Putamen (tissue), 1 donor: ENCODE measurements at regions not wholly inside any gene's neighbourhood (a gene's known extent, or its start where the extent isn't known, plus 50 kb on each side); places are given as distances from the start of the nearest gene placed in this dataset.
"Not testable (repeated sequence)": the region's sequence is repeated elsewhere in the genome, so short reads cannot be mapped to it uniquely, and the experiment has no call there.

Experiments used
- DNase-seq: peaks from one replicate; pipeline ENCODE4 v3.0.0-alpha.2; 2016; ENCODE audit warnings: low spot score

DNA sequence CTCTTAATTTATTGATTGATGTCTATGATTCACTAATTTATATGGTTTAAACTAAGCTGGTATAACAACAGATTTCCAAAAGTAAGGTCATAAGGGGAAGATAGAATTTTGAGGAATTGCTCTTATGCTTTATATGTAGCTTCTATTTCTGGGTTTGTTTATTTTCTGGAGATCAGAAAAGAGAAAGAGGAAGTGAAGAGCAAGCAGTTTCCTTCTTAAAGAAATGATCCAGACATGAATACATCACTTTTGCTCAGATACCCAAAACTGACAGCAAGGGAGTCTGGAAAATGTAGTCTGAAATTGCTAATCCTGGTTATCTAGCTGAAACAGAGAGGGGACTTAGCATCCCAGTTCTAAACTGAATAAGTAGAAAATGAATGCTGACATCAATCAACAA, 912.5 kb upstream of the CRIM1 start:
- peak; percentile 2 for DNase-seq

DNA sequence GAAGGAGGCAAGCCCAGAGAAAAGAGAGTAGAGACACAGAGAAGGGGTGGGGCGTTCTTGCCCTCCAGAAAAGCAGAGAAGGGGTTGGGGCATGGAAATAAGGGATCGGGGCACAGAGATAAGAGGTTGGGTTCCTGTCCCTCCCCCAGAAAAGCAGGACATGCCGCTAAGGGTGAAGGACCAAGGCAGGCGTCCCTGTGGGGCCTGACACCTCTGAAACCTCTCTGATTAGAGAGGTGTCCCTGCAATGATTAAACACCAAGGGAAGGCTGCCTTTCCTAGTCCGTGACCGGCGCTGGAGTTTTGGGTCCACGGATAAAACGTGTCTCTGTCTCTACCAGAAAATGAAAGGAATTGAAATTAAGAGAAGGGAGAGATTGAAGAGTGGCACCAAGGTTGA, 914.0 kb upstream of the CRIM1 start:
- DNase-seq = not testable (repeated sequence)

DNA sequence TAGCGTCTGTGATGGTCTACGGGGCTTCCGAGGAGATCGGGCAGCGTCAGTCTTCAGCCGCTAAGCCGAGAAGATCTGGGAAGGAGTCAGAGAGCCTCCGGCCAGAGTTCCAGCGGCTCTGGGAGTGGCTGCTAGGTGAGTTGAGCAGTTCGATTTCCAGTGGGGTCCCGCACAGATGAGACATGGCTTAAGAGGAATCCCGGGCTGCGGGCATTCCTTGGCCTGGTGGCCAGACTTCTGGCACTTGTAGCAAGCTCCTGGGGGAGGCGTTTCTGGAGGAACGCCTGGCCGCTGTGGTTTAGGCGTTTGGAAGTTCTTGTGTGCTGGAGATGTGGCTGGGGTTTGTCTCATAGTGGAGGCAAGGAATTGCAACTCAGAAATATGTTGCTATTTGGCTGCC, 915.3 kb upstream of the CRIM1 start:
- DNase-seq = not testable (repeated sequence)

DNA sequence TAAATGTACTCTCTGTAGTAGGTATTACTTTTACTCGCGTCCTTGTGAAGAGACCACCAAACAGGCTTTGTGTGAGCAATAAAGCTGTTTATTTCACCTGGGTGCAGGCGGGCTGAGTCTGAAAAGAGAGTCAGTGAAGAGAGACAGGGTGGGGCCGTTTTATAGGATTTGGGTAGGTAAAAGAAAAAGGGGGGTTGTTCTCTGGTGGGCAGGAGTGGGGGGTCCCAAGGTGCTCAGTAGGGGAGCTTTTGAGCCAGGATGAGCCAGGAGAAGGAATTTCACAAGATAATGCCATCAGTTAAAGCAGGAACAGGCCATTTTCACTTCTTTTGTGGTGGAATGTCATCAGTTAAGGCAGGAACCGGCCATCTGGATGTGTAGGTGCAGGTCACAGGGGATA, 918.7 kb upstream of the CRIM1 start:
- not testable (repeated sequence) for DNase-seq

DNA sequence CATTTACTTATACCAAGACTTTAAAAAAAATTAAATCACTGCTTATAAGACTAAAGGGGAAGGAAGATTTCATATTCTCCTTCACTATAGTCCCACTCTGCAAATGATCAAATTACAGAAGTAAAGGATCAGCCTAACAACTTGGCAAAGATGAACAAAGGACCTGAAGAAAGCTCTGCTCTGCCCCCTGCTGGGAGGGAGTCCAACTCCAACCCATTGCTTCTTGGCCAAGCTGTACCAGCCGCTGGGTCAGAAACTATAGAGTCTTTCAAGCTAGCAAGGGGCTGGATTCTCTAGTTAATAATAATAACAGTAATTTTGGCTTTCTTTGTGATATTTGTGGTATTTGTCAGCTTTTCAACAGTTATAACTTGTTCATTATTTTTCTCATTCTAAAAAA, 927.0 kb upstream of the CRIM1 start:
- peak; percentile 17 for DNase-seq

DNA sequence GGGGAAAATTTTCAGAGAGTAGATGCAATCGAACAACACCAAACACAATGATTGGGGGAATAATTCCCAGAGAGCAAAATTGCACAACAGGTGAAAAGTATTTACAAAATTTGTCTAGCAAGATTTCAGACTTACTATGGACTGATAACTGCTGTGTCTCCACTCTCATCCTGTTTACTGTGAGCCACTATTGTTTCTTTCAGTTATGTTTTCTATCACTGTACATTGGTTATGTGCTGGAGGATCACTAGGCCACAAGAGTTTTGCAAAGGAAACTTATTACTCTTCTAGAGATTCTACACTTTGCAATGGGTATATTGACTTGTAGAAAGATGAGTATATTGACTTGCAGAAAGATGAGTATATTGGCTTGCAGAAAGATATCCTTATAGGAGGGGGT, 934.1 kb upstream of the CRIM1 start:
- DNase-seq = no peak

DNA sequence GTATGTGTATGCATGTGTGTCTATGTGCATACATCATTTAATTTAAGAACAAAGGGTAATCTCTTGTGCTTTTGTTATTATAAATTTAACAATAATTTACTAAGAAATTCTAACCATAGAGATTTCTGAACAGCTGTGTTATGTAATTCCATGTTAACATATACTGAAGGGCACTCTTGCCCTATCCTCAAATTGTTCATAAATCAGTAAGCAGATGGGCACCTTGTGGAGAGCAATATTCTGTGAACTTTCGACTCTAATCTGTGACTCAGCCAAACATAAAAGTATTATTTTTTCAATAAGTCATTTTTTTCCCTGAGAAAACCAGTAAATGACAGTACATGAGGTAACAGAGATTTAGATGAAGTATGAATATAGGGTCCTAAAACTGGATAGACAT, 938.3 kb upstream of the CRIM1 start:
- DNase-seq = no peak

DNA sequence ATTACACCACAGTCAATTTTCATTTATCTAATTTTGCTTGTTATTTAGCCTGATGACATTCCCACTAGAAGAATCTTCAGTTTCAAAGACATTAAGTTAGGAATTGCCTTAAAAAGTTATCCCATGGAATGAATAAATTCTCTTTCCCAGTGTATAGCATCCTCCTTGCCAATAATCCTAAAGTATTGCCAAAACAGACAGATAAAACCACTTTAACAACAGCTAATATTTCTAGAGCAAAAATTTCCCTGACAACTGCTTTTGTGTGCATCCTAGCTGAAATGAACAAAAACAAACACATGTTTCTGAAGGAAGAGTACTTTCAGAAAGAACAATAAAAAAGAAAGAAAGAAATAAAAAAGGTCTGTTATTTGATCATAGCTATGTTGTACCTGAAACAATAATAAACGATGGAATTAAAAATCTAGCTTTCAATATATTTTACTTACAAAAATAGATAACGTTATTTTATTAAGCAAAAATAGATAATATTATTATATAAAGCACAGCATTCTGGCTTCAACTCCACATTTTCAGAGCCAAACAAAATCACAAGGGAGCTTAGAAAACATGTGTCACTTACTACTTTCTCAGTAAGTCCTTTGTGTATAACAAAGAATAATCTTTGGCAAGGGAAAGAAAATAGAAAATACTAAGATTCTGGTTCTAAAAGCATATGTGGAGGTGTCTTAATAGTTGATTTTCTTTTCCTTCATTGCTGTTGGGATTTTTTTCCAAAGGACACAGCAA, 939.0 kb upstream of the CRIM1 start:
- no peak for DNase-seq

DNA sequence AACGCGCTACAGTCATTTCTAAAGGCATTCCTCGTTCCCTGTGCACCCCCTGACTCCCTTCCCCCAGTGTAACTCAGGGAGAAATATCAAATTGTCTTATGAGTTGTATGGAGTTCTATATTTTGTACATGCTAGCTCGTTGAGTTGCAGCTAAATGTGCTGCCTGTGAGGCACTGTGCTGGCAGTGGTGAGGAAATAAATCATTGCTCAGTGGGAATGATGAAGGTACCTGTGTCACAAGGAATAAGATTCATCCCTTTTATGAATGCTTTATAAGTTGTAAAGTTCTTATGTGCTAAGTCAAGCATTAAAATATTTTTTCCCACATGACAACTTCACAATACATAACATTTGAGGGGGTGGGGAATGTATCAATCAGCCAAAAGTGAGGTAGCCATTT, 939.6 kb upstream of the CRIM1 start:
- no peak for DNase-seq

DNA sequence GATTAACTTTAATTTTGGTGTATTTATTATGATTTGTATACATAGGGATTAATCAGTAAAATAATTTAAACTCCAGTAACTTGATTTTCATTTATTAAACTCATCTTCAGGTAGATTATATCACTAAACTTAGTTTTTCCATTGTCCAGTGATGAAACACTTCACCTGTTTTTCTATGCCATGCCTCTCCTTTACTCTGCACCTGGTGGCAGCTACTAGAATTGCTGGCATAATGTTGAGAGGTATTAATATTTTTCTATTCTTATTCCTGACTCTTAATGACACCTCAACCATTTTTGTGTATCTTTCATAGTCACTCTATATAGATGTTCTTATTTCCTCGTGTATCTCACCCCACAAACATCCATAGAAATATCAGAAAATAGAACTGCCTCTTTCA, 940.3 kb upstream of the CRIM1 start:
- no peak for DNase-seq

DNA sequence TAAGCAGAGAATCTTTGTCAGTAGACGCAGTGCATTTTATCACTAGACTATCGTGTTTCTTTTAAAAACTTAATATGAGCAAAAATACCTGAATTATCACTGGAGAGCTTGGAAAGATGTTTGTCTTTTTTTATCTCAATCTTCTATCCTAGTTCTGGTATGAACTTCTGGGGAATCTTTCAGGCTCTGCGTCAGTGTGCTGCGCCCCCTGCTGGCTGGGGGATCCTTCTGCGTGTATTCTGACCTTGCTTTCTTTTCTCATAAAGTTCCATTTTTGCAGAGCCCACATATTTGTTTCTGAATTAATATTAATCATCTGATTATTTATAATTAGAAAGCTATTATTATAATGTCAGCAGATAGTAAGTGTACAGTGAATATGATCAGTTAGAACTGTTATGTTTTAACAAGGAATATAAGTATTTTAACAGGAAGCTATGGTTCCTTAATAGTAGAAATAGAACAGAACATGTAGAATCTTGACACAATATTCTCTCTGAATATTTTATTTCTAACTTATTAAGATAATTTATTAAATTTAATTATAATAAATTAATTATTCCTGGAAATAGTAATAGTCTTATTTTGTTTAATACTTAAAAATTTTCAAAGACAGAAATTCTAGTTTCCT, 945.0 kb upstream of the CRIM1 start:
- peak; percentile 56 for DNase-seq

DNA sequence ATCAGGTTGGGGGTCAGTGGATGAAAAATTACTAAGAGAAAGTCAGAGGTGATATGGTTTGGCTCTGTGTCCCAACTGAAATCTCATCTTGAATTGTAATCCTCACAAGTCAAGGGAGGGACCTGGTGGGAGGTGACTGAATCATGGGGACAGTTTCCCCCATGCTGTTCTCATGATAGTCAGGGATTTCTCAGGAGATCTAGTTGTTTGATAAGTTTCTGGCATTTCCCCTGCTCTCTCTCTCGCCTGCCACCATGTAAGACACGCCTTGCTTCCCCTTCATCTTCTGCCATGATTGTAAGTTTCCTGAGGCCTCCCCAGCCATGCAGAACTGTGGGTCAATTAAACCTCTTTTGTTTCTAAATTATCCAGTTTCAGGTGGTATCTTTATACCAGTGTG, 945.8 kb upstream of the CRIM1 start:
- DNase-seq = no peak

DNA sequence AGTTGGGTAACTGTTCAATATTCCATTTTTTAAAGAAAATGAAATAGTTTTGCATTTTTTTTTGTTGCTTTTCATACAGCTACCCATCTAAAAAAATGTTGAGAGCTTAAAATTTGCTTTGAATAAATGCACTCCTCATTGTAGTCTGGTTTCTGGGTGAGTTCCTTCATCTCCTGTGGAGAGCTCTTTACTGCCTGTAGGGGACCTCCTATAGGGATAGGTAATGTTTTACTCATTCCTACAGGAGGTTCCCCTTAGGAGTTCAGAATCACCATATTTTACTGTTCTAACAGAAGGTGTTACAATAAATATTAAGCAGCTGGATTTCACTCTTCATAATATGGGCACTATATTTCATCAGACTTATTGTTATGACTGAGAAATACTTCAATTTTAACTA, 947.3 kb upstream of the CRIM1 start:
- no peak for DNase-seq

DNA sequence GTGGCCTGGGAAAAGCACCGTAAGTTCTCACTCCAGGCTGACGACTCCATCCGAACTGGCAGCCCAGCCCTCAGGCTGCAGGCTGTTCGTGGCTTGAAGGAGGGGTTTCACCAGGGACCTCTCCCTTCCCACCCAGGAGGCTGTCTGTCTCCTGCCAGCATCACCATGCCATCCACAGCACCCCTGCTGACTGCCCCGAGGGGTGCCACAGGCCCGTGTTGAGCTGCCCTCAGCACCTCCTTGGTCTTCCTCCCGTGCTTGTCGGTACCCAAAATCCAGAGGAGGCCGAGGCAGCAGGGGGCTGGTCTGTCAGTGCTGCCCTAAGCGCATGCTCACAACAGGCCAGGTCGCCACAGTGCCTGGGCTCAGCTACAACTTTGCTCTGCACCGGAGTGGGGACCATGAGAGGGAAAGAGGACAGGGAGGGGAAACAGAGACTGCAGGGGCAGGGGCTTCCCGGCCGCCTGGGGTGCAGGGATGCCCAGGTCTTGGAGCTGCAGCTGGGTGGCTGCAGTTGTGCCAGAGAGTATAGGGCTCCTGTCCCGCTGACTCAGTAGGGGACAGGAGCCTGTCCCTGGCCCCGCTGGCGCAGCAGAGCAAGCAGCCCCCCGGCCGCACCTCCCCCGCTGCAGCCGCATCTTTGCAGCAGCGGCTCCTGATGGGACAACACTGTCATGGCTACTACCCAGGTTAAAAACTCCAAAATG, 963.7 kb upstream of the CRIM1 start:
- no peak for DNase-seq

DNA sequence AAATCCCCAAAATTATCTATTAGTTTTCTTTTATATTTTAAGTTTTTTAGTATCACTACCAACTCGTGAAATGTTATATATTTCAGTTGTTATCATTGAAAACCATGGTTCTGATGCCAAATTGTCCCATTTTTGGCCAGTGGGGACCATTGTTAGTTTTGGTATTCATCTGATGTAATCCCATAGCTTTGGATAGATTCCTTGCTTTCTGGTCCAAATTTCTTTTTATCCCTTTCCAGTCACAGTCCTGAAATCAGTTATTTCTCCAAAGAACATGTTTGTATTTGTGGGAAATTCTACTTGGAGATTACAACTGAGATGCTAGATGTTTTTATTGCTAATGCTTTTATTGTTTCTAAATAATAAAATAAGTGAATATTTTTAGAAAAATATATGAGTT, 976.8 kb upstream of the CRIM1 start:
- DNase-seq = no peak

DNA sequence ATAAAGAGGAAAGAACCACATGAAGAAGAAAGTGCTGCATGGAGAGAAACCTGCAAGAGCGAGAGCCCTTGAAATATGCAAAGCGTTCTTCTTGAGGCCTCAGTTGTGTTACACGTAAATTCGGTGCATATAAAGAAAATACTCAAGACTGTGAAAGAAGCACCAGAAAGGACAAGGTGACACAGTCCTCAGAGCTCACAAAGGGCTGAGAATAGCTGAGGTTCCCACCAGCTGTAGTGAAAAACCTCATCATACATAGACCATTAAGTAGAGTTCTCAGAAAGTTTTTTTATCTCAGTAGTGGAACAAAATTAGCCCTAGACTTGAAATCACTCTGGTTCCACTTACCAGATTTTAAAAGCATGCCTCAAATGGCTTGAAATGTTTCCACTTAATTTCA, 980.7 kb upstream of the CRIM1 start:
- no peak for DNase-seq

DNA sequence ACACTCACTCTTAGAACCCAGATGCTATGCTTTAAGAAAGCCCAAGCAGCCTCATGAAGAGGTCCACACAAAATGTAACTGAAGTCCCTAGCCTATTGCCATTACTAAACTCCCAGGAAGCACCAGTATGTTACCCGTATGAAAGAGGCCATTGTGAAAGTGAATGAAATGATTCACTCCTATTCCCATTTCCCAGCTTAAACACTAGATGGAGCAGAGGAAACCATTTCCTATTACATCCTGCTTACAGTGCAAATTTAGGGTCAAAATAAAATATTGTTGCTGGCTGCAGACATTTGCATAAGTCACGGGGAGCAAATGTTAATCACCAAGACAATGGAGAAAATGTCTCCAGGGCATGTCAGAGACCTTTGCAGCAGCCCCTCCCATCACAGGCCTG, 989.7 kb upstream of the CRIM1 start:
- no peak for DNase-seq

DNA sequence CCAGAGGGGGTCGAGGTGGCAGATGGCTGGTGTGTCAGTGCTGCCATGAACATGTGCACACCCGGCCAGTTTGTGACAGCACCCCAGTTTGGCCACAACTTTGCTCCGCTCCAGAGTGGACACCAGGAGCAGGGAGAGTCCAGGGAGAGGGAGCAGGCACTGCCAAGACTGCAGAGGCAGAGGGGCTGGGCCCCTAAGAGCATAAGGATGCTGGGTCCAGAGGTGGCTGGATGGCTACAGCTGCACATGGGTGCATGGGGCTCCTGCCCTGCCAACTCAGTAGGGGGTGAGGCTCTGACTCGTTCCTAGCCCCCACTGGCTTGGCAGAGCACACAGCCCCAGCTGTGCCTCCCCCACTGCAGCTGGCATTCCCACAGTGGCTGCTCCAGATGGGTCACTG, 999.2 kb upstream of the CRIM1 start:
- no peak for DNase-seq

DNA sequence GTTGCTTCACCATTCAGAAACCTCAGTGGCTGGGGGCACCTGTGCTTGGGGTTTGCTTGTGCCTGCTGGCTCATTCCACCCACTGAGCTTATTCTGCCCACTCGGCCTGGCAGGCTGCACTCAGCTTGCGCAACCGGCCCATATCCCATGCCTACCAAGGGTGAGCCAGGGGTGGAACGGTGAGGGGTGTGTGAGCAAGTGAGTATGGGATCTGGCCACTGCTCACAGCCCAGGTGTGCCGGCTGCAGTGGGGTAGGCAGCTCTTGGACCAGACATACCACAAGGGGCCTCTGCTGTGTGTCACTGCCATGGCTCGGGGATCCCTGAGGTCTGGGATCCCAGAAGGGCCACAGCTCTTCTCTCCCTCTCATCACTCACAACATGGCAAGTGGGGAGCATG, 1000.5 kb upstream of the CRIM1 start:
- DNase-seq = no peak

DNA sequence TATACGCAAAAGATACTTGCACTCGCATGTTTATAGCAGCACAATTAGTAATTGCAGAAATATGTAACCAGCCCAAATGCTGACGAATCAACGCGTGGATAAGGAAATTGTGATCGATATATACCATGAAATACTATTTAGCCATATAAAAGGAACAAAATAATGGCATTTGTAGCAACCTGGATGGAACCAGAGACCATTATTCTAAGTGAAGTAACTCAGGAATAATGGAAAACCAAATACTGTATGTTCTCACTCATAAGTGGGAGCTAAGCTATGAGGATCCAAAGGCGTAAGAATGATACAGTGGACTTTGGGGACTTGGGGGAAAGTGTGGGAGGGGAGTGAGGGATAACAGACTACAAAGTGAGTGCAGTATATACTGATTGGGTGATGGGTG, 1008.0 kb upstream of the CRIM1 start:
- no peak for DNase-seq

DNA sequence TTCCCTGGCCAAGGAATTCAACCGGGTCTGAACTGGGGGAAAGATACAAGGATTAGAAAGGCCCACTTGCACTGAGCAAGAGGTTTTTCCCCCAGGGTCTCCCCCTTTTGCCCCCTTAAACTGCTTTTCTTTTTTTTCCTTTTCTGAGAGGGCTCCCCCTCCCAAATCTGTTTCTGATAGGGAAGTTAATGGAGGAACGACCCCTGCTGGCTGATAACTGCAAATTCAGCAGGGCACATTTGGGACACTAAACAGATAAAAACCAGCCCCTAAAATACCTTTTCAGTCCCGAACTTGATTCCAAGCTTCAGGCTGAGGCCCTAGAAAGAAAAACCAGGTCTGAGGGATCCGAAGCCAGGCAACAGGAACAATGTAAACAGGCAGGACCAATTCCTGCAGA, 1012.4 kb upstream of the CRIM1 start:
- DNase-seq = no peak

DNA sequence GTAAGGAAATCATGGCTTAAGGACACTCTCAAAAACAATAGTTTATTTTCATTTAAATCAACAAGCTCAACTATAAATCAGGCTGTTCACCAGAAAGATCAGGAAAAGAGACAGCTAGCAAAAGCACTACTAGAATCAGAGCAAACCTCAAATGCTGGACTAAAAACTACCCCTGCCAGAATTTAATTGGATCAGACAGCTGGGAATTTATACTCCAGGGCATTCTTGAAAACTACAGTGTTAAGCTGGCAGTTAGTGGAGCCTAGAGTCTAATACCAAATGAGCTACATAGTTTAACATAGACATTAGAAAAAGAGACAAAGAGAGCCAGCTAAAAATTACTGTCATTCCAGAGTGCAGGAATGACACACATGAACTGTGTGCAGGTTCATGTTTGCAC, 1016.4 kb upstream of the CRIM1 start:
- DNase-seq = no peak

DNA sequence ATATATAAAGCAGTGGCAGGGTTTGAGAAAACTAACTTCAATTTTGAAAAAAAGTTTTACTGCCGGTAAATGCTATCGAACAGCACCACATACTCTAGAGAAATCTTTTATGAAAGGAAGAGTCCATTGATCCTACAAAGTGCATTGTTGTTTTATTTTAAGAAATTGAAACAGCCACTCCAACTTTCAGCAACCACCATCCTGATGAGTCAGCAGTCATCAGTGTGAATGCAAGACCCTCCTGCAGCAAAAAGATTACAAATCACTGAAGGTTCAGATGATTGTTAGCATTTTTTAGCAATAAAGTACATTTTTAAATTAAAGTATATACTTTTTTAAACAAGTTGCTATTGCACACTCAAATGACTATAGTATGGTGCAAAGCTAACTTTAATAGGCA, 1017.7 kb upstream of the CRIM1 start:
- DNase-seq = no peak

DNA sequence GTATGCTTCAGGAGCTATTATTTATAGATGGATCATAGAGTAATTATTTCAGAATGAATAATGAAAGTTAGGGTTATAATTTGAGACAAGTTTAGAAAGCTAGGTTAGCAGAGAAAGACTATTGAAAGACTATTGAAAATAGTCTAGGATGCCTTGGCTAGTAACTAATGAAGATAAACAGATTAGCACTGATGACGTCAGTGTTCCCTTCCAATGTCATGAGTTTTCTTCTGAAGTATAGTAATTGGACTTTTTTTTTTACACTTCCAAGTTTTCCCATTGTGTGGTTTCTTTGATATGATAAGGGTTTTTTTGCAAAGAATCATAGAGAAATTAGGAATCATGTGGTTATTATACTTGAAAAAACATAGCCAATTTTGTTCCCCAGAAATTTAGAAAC, 1041.5 kb upstream of the CRIM1 start:
- no peak for DNase-seq
